Activated CD8-positive, alpha-beta memory T cell treated with anti-CD3 and anti-CD28 coated beads, Interleukin-2, amount 50 U/mL, for 4 hours (primary cell): ENCODE measurements at regions not wholly inside any gene's neighbourhood (a gene's known extent, or its start where the extent isn't known, plus 50 kb on each side); places are given as distances from the start of the nearest gene placed in this dataset.
A peak's percentile ranks its signal among the peaks of the same experiment; 100 is the strongest.
"Not testable (repeated sequence)": the region's sequence is repeated elsewhere in the genome, so short reads cannot be mapped to it uniquely, and the experiment has no call there.

ENCODE experiments used
- DNase-seq: peaks from one replicate; pipeline ENCODE4 v3.0.0-alpha.2; 2020

DNA sequence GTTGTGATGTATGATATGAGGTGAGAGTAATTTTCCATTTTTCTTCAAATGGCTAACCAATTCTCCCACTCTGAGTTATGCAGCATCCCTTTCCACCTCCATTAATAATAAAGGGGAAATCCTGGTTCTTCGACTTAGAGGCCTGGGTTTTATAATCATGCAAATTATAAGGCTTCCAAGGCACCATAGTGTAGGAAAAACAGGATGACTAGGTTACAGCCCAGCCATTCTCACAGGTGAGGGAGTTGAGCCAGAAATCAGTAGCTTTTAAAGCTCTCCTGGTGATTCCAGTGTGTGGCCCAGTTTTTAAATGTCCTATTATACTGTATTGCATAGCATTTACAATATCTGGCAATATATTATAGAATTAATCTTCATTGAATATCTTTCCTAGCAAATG lies 203.1 kb downstream of the ARHGEF9 start:
- no peak for DNase-seq

DNA sequence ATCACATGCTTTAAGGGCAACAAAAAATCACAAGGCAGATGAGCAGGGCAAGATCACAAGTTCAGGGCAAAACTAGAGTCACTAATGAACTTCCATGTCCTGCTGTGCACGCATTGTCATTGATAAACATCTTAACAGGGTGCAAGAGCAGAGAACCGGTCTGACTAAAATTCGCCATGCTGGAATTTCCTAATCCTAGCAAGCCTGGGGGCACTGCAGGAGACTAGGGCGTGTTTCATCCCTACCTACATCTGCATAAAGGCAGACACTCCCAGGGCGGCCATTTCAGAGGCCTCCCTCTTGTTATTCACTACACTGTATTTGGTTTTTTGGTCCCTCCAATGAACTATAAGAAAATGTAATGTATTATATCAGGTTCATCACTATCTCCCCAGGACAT lies 203.6 kb downstream of the ARHGEF9 start:
- DNase-seq, result no peak

DNA sequence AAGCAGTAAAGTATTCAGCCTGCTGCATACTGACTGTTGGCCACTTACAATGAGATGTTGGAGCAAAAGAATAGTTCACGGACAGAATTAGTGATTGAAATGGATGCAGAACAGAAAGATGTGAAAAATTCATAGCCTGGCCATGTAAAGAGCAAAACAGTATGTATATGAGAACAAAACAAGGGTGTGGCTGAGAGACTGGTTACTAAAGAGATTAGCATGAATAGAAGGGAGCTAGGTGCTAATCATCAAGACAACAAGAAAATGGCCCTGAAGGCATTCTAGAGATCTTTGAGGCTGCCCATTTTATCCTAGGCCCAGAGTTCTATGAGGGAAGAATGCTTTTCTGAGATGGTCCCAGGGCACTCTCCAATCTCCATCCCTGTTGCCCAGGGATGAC lies 208.5 kb downstream of the ARHGEF9 start:
- DNase-seq, result no peak

DNA sequence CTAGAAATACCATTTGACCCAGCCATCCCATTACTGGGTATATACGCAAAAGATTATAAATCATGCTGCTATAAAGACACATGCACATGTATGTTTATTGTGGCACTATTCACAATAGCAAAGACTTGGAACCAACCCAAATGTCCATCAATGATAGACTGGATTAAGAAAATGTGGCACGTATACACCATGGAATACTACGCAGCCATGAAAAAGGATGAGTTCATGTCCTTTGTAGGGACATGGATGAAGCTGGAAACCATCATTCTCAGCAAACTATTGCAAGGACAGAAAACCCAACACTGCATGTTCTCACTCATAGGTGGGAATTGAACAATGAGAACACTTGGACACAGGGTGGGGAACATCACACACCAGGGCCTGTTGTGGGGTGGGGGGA lies 209.3 kb downstream of the ARHGEF9 start:
- not testable (repeated sequence) for DNase-seq

DNA sequence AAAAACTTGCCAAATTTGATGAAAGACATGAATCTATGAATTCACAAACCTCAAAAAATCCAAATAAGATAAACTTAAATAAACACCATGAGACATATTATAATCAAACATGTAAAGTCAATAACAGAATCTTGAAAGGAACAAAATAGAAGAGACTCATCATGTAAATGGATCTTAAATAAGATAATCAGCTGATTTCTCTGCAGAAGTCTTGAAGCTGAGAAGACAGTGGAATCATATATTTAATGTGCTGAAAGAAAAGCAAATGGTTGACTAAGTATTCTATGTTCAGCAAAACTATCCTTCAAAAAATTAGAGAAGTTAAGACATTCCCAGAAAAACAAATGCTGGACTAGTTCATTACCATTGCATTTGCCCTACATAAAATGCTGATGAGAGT lies 215.7 kb upstream of the SPIN4 start:
- no peak for DNase-seq

DNA sequence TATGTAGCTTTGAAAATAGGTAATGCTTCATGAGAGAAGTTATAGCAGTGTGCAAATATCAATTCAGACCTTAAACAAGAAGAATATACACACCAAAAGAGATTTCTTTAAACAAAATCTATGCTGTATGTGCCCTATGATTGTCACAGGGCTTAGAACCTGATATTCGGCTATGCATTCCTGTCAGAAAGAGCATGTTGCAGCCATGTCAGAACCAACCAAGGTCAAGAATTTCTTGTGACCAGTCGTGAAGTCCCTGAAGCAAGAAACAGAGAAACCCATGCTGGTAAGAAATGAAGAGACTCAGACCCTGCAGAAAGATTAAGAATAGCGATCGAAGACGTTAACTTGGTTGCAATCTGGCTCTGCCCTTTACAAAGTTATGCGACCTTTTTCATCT lies 210.3 kb upstream of the SPIN4 start:
- no peak for DNase-seq

DNA sequence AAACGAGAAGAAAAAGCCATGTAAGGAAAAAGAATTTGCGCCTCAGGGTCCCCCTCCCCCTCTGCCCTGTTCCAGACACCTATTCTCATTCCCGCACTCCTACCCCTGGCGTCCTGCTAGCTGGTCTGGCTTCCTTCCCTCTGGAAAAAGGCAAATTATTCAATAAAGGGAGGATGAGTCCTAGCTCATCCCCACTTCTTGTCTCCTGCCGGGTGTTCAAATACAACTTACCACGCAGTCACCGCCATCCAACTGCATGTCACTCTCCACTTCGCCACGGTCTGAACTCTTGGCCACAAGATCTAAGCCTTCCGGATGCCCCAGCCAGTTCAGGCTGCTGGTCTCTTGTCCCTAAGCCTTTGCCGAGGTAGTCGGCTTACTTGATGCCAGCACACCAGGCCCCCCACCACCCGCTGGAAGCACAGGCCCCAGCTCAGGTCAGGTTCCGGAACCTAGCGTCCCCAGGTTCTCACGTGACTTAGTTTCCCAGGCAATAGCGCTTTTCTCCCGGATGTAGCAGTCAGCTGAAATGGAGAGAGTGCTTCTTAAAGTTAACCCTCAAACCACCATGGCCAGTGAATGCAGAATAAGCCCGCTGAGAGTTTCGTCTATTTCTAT lies 209.6 kb upstream of the SPIN4 start:
- peak; percentile 31 for DNase-seq

DNA sequence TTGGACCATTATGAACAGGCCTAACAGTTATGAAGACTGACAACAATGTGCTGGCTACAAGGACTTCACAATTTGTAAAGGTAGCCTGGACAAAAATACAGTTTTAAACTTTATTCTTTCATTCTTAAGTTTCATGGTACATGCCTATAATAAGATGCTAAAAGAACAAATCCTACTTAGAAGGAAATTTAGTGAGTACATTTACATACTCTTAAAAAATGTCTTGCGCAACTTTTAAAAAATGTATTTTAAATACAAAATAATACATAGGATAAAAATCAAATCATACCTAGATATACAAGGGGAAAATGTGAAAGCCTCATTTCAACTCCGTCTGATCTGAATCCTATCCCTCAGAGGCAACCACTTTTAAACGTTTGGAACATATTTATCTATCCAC lies 200.7 kb upstream of the SPIN4 start:
- no peak for DNase-seq

DNA sequence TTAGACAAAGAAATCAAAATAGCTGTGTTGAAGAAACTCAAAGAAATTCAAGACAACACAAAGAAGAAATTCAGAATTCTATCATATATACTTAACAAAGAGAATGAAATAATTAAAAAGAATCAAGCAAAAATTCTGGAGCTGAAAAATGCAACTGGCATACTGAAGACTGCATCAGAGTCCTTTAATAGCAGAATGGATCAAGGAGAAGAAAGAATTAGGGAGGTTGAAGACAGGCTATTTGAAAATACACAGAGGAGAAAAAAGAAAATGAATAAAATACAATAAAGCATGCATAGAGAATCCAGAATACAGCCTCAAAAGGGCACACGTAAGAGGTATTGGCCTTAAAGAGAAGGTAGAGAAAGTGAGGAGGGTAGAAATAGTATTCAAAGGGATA lies 179.5 kb upstream of the SPIN4 start:
- DNase-seq, result no peak

DNA sequence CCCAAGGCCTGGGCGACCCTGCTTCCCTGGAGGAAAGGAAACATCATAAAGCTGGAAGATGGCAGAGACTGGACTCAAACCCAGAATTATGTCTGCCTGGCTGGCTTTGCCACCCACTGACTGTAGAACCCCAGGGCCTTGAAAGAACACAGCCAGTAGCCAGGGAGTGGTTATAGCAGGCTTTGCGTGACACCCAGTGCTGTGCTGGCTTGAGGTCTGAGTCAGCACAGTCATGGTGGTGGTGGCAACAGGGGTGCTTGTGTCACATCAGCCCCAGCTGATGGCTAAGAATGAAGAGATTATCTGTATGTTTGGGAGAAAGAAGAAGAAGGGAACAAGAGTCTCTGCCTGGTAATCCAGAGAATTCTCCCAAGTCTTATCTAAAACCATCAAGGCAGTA lies 178.8 kb upstream of the SPIN4 start:
- no peak for DNase-seq

DNA sequence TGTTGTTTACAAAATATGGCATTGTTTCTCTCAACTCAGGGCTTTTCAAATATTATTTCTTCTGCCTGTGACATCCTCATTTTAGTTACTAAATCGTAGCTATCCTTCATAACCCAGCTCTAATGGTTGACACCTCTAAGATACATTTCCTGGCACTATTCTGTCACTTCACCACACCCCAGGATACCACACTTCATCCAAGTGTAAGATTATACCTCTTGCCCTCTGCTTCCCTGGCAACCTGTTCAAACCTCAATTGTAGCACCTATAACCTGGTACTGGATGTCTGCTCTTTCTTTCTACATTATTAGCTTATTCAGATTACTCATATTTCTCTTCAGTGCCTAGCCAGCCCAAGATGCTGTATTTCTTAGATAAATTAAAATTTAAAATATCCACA lies 175.7 kb upstream of the SPIN4 start:
- DNase-seq, result no peak

DNA sequence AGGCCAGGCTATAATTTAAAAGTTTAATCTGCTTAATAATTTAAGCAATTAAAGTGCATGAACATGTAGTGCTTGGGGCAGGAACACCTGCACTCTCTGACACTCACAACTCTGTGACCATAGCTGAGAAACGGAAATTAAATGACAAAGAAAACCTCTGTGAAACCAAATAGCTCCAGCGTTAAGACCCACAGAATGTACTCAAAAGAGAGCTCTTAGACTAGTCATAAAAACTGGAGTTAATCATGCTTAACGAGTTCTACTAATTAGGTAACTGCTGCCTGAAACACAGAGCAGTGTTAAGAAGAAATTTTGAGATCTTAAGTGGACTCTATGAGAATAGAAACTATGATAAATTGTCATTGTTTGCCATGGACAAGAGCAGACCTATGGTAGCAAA lies 174.4 kb upstream of the SPIN4 start:
- DNase-seq, result no peak

DNA sequence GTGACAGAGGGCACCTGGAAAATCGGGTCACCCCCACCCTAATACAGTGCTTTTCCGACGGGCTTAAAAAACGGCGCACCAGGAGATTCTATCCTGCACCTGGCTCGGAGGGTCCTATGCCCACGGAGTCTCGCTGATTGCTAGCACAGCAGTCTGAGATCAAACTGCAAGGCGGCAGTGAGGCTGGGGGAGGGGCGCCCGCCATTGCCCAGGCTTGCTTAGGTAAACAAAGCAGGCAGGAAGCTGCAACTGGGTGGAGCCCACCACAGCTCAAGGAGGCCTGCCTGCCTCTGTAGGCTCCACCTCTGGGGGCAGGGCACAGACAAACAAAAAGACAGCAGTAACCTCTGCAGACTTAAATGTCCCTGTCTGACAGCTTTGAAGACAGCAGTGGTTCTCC lies 168.2 kb upstream of the SPIN4 start:
- DNase-seq, result not testable (repeated sequence)

DNA sequence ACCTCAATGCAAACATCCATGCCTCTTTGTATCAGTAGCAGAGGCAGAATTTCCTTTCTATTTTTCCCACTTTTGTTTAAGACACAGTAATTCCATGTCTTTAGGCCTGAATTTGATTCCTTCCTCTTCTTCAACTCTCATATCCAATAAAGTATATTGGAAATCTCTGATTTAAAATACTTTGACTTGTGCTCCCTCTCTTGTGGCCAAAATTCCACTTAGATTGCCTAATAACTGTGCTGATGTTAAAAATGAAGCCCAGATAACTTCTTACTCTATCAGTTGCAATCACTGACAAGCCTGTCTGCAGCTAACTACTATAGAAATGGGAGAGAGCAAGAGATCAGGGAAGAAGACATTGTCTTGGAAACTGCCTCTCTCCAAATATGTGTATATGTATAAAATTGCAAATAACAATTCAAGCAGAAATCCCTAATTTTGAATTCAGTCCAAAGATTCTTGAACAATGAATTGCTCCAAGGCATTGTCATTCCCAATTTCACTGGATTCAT lies 163.5 kb upstream of the SPIN4 start:
- DNase-seq, result no peak

DNA sequence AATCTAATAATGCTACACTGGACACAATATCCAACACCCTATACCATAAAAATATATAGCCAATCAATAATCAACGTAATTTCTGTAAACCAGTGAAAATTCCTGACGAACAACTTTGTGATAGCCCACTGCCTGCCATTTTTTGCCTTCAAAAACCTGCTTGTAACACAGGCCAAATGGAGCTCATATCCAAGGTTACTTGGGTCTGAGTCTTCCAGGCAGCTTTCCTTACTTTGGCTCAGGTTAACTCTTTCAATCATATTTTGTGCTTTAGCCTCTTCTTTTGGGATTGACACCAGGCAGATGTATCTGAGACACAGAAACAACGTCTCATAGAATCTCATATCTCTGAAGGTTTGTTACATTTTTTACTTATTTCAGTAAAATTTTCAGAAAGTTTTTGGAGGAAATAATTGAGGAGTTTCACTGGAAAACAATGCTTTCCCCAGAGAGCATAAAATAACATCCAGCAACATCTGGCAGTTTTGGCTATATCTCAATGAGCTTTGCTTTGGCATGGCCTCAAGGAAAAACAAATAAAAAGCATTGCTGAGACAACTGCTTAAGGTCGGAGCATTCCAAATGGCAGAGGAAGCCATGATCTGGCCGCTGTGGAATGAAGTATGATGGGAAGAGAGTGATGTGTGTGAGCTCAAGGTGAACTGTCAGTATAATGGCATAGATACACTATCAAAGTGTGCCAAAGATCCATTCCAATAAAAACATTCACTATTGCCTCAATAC lies 162.9 kb upstream of the SPIN4 start:
- no peak for DNase-seq

DNA sequence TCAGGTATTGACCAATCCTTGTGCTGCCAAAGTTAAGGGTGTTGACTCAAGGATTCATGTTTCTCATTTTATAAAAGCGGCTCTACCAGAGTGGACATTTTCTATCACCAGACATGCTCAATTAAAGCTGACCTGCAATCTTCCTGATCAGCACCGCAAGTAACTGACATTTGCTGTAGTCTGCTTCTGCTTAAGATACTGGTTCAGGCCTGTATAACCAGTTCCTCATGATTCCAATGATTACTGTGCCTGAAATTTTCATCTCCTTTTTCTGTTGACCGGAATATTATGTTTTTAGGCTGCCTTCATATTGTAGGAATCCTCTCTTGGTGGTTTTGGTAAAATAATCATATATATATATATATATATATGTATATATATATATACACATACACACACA lies 160.2 kb upstream of the SPIN4 start:
- DNase-seq, result no peak

DNA sequence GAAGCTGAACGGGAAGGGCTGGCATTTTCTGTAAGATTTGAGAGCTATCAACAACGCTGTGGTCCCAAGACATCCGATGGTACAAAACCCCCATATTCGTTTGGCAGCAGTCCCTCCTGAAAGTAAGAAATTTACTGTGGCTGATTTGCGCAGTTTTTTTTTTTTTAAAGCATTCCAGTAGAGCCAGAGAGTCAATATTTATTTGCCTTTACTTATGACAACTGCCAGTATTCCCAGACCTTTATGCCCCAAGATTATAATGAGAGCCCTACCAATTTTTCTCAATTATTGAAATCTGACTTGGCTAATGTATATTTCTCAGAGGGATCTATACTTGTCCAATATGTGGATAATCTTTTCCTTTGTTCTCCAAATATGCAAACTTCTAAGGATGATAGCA lies 157.5 kb upstream of the SPIN4 start:
- no peak for DNase-seq

DNA sequence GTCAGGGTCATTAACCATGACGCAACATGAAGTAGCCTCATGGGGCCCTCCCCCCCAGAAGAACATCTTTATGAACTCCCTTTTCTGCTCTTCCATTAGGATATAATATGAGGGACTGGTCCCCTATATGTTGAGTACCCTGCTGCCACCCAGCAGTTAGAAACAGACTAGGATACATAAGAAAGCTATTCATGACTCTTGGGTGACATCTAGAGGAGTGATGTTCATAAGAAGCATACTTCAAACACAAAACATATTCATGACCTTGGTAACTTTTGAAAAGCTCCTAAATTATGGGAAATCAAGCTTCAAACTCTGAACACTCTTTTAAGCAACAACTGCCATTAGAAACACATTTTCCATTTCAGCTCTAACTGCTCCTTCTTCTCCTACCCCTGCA lies 155.2 kb upstream of the SPIN4 start:
- DNase-seq, result no peak

DNA sequence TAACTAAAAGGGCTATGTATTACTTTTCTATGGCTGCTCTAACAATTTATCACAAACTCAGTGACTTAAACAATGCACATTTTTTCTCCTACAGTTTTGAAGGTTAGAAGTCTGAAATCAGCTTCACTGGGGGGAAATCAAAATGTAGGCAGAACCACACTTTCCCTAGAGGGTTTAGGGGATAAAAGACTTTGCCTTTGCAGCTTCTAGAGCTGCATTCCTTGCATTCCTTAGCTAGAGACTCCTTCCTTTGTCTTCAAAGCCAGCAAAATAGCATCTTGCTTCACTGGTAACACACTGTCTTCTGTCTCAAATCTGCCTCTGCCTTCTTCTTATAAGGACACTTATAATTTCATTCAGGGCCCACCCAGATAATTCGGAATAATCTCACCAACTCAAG lies 152.4 kb upstream of the SPIN4 start:
- no peak for DNase-seq

DNA sequence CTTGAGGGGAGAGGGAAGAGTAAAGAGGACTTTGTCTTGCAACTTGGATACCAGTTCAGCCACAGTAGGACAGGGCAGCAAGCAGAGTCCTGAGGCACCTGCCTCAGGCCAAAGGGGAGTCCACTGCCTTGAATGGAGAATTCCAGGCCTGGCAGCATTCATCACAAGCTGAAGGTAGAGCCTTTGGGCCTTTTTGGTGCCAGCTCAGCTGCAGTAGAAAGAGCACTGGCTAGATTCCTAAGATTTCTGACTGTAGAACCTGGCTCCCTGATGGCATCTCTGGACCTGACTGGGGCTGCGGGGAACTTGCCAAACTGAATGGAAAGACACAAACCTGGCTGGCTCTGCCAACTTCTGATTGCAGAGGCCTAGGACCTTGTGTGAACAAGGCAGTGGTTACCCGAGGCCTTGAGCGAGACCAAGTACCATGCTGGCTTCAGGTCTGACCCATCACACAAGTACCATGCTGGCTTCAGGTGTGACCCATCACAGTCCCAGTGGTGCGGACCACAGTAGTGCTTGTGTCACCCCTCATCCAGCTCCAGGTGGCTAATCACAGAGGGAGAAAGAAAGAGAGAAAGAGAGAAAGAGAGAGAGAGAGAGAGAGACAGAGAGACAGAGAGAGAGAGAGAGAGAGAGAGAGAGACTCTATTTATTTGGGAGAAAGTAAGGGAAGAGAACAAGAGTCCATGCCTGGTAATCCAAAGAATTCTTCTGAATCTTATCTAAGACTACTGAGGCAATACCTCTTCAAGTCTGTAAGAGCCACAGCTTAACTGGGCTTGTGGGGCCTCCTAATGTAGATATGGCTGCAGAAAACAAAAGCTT lies 137.6 kb upstream of the SPIN4 start:
- no peak for DNase-seq

DNA sequence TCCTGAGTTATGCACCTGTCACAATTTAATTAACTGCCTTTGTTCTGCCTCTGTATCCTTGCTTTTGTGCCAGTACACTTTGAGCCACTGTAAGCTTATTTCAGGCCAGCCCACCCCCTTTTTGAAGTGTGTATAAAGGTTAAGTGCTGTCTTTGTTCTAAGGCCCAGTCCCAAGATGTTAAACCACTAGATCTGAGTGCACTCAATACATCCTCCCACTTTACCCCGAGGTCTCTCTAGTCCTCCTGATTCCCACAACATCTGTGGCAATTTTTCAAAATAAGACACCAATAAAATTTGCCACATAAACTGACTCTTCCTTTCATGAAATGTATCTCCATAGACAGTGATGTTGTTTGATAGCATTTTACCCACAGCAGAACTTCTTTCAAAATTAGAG lies 124.1 kb upstream of the SPIN4 start:
- no peak for DNase-seq

DNA sequence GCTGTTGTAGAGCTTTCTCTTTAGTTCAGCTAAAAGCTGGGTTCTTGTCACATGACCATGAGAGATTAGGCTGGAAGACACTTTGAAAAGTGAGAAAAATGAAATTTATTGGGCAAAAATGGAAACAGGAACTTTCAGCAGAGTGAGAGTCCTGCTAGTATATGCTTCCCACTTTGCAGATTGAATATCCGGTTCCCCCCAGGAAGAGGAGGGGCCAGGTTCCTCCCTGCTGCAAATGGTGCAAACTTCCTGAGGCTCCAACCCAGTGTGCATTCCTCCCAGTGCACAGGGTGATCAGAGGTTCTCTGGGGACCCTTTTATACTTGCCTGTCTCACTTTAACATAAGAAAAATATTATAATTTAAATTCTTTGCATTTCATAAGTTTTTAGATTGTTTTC lies 119.9 kb upstream of the SPIN4 start:
- DNase-seq, result no peak

DNA sequence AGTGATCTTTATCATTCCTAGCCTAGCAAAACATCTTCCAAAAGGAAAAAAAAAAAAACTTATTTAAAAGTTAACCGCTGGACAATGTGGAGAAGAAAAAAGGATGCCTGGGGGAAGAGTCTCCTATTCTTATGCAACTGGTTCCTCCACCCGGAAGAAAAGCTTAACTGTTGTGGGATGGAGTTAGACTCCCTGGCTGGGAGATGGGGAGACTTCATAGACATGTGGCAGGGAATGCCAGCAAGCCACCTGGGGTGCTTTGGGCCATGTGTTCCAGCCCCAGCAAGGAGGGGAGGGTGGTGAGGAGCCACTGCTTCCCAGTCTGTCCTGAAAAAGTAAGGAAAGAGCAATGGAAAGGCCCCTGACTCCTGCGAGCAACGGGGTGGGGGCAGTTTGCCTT lies 119.4 kb upstream of the SPIN4 start:
- DNase-seq, result no peak

DNA sequence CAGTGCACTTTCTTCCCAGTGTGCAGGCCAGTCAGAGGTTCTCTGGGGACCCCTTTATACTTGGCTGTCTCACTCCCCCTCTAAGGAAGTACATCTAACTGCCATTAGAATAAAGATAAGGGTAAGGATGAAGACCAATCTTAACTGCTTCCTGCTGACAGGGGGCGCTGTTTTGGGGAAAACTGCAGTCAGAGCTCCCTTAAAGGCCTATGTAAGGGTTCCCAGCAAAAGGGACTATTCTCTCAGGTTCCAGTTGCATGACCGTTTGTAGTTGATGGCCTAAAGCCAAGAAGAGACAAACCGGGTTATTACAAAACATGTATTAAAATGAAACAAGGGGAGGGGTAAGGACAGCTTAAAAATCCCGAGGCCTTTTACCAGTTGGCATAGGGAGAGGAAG lies 115.6 kb upstream of the SPIN4 start:
- no peak for DNase-seq
